IPS DF 6.9 (cell line): ENCODE measurements at regions not wholly inside any gene's neighbourhood (a gene's known extent, or its start where the extent isn't known, plus 50 kb on each side); places are given as distances from the start of the nearest gene placed in this dataset.
A peak's percentile ranks its signal among the peaks of the same experiment; 100 is the strongest.

Source experiments
- DNase-seq: peaks from one replicate; pipeline ENCODE4 v3.0.0-alpha.2; 2013; ENCODE audit warnings: low read depth, low spot score
- H3K27ac ChIP-seq: one replicate; pipeline ENCODE4 v1.5.1; 2013; ENCODE audit warnings: low read length, control low read depth
- H3K27me3 ChIP-seq: 2 replicates; pipeline ENCODE4 v1.6.1; 2013; ENCODE audit warnings: mild to moderate bottlenecking, low read length; ENCODE audit not compliant: control insufficient read depth, insufficient read depth
- H3K36me3 ChIP-seq: 2 replicates; pipeline ENCODE4 v1.6.1; 2013; ENCODE audit warnings: low read length; ENCODE audit not compliant: control insufficient read depth, insufficient read depth
- H3K4me1 ChIP-seq: 2 replicates; pipeline ENCODE4 v1.6.1; 2013; ENCODE audit warnings: low read length; ENCODE audit not compliant: control insufficient read depth, insufficient read depth
- H3K4me3 ChIP-seq: 2 replicates; pipeline ENCODE4 v1.5.1; 2013; ENCODE audit warnings: mild to moderate bottlenecking, low read length
- H3K9me3 ChIP-seq: 2 replicates; pipeline ENCODE4 v1.6.1; 2013; ENCODE audit warnings: low read length, inconsistent platforms; ENCODE audit not compliant: control insufficient read depth, insufficient read depth
- WGBS: extraction: QIAGEN DNeasy Blood & Tissue Kit; methylation state at CpG from one replicate; pipeline ENCODE4 v1.1.7; 2013; ENCODE audit warnings: mixed read lengths, missing lambda C conversion rate; ENCODE audit not compliant: insufficient read length, insufficient coverage; 5-methylcytosine and 5-hydroxymethylcytosine counted together

GRCh38 chr1:78834201-78834741 lies 172.3 kb downstream of the ADGRL4 start:
- no peaks in the 10 kb centered on the region for H3K9me3 ChIP-seq
- no peaks in the 10 kb centered on the region for H3K4me1 ChIP-seq
- no peaks in the 10 kb centered on the region for H3K36me3 ChIP-seq
- H3K4me3 ChIP-seq, result no peak overlapping the region
- H3K27me3 ChIP-seq, result no peaks in the 10 kb centered on the region
- H3K27ac ChIP-seq, result no peak overlapping the region
- DNase-seq, result no peak
- WGBS, result no CpG with 5 or more reads among the region's 4 CpGs

- H3K4me1 ChIP-seq, result no peaks in the 10 kb centered on the region
- H3K4me3 ChIP-seq, result no peak overlapping the region
- DNase-seq, result no peak
Observed at GRCh38 chr1:78836726-78837125, 169.8 kb downstream of the ADGRL4 start.

GRCh38 chr1:78839704-78840277 lies 166.7 kb downstream of the ADGRL4 start:
- no peaks in the 10 kb centered on the region for H3K9me3 ChIP-seq
- DNase-seq, result peak; percentile 16
- no peaks in the 10 kb centered on the region for H3K4me1 ChIP-seq
- H3K36me3 ChIP-seq, result no peaks in the 10 kb centered on the region
- H3K4me3 ChIP-seq, result no peak overlapping the region
- H3K27ac ChIP-seq, result no peak overlapping the region
- no peaks in the 10 kb centered on the region for H3K27me3 ChIP-seq
- WGBS, result no CpG with 5 or more reads among the region's 2 CpGs

More at GRCh38 chr1:78836726-78837125, 169.8 kb downstream of the ADGRL4 start:
- Histone ChIP-seq H3K9me3 (no peaks in the 10 kb centered on the region), H3K27ac (no peak overlapping the region), H3K27me3 (no peaks in the 10 kb centered on the region), H3K36me3 (no peaks in the 10 kb centered on the region)
